Effector memory CD4-positive, alpha-beta T cell (primary cell): ENCODE measurements at regions not wholly inside any gene's neighbourhood (a gene's known extent, or its start where the extent isn't known, plus 50 kb on each side); places are given as distances from the start of the nearest gene placed in this dataset.

Experiments used
- DNase-seq, 3 donors: peaks; one replicate each; pipeline ENCODE4 v3.0.0-alpha.2; 2020
- H3K27ac ChIP-seq: 2 replicates; pipeline ENCODE4 v1.7.0; 2013; ENCODE audit warnings: mild to moderate bottlenecking, low read length, moderate library complexity; ENCODE audit not compliant: insufficient read depth, poor library complexity, severe bottlenecking
- H3K27me3 ChIP-seq: replicated peaks from 2 replicates; pipeline ENCODE4 v1.7.0; 2013; ENCODE audit warnings: mild to moderate bottlenecking, low read length; ENCODE audit not compliant: insufficient read depth, control insufficient read depth, poor library complexity, severe bottlenecking
- H3K36me3 ChIP-seq: 2 replicates; pipeline ENCODE4 v1.7.0; 2013; ENCODE audit warnings: mild to moderate bottlenecking, low read length, moderate library complexity; ENCODE audit not compliant: control insufficient read depth, insufficient read depth
- H3K4me1 ChIP-seq: 2 replicates; pipeline ENCODE4 v1.7.0; 2013; ENCODE audit warnings: low read length, mild to moderate bottlenecking; ENCODE audit not compliant: control insufficient read depth, insufficient read depth, poor library complexity, severe bottlenecking
- H3K4me3 ChIP-seq: 2 replicates; pipeline ENCODE4 v1.7.0; 2013; ENCODE audit warnings: low read length, low read depth, mild to moderate bottlenecking; ENCODE audit not compliant: insufficient read depth, poor library complexity, severe bottlenecking
- H3K9me3 ChIP-seq: 2 replicates; pipeline ENCODE4 v1.7.0; 2013; ENCODE audit warnings: mild to moderate bottlenecking, low read length, moderate library complexity; ENCODE audit not compliant: control insufficient read depth

- Histone ChIP-seq H3K4me1 (no peaks in the 10 kb centered on the region), H3K27ac (no peak overlapping the region), H3K9me3 (no peaks in the 10 kb centered on the region), H3K27me3 (no peaks in the 10 kb centered on the region), H3K4me3 (no peak overlapping the region), H3K36me3 (no peaks in the 10 kb centered on the region)
- DNase-seq, result no peak
Observed at GRCh38 chr1:219527994-219528393, 84.9 kb downstream of the ZC3H11B start.

DNA sequence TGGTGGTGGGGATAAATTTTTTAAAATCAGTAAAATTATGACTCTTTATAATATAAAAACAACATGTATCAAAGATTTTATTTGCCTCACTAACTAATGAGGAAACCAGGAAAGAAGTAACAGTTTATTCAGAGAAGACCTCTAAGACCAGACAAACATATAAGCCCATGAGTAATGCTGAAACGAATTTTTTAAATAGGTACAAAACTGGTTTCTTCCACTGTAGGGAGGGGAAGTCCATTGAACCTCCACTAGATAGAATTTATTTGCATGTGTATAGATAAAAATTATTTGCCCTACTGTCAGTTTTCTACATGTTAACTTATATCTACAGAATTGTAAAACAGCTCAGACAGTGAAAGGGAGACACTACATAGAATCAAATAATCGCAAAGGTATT, 86.8 kb downstream of the ZC3H11B start:
- Histone ChIP-seq H3K27me3 (no peaks in the 10 kb centered on the region), H3K36me3 (no peaks in the 10 kb centered on the region), H3K4me1 (no peaks in the 10 kb centered on the region), H3K4me3 (no peak overlapping the region), H3K9me3 (no peaks in the 10 kb centered on the region), H3K27ac (no peak overlapping the region)
- DNase-seq, result no peak

- Histone ChIP-seq H3K27me3 (no peaks in the 10 kb centered on the region), H3K9me3 (no peaks in the 10 kb centered on the region), H3K4me3 (no peak overlapping the region), H3K27ac (no peak overlapping the region), H3K4me1 (no peaks in the 10 kb centered on the region), H3K36me3 (no peaks in the 10 kb centered on the region)
- no peak for DNase-seq
Observed at GRCh38 chr1:219523411-219523810, 89.5 kb downstream of the ZC3H11B start.

DNA sequence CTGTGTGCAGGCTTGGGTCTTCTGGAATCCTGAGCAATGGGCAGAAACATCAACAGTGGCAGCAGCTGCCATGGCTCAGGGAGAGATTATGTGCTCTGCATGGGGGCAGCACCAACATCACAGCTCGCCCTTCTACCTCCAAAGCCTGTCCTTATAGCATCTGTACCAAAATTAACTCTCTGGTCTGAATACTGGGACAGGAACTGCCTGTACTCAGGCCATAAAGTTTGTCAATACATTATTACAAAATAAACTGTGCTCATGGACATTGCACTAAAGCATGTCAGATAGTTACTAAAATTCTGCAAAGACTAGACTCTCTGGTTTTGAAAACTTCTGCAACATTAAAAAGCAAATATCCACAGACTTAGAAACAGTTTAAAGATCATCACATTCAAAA, 91.6 kb downstream of the ZC3H11B start:
- H3K4me3 ChIP-seq, result no peak overlapping the region
- H3K36me3 ChIP-seq, result no peaks in the 10 kb centered on the region
- no peaks in the 10 kb centered on the region for H3K4me1 ChIP-seq
- no peak overlapping the region for H3K27ac ChIP-seq
- H3K9me3 ChIP-seq, result no peaks in the 10 kb centered on the region
- no peaks in the 10 kb centered on the region for H3K27me3 ChIP-seq
- DNase-seq, result no peak

- Histone ChIP-seq H3K9me3 (no peaks in the 10 kb centered on the region), H3K4me3 (no peak overlapping the region)
Observed at GRCh38 chr1:219520241-219520640, 92.7 kb downstream of the ZC3H11B start.

GRCh38 chr1:219518907-219519248, 94.0 kb downstream of the ZC3H11B start:
- Histone ChIP-seq H3K36me3 (no peaks in the 10 kb centered on the region), H3K9me3 (no peaks in the 10 kb centered on the region), H3K4me3 (no peak overlapping the region), H3K4me1 (no peaks in the 10 kb centered on the region), H3K27ac (no peak overlapping the region), H3K27me3 (no peaks in the 10 kb centered on the region)
- no peak for DNase-seq

More at GRCh38 chr1:219520241-219520640, 92.7 kb downstream of the ZC3H11B start:
- H3K4me1 ChIP-seq, result no peaks in the 10 kb centered on the region
- no peaks in the 10 kb centered on the region for H3K36me3 ChIP-seq
- no peaks in the 10 kb centered on the region for H3K27me3 ChIP-seq
- no peak overlapping the region for H3K27ac ChIP-seq
- no peak for DNase-seq

- no peak for DNase-seq
- H3K9me3 ChIP-seq, result no peaks in the 10 kb centered on the region
- no peaks in the 10 kb centered on the region for H3K4me1 ChIP-seq
- no peaks in the 10 kb centered on the region for H3K27me3 ChIP-seq
- H3K4me3 ChIP-seq, result no peak overlapping the region
- no peaks in the 10 kb centered on the region for H3K36me3 ChIP-seq
- no peak overlapping the region for H3K27ac ChIP-seq
Observed at GRCh38 chr1:219518168-219518906, 94.6 kb downstream of the ZC3H11B start.

- Histone ChIP-seq H3K4me3 (no peak overlapping the region), H3K4me1 (no peaks in the 10 kb centered on the region), H3K27me3 (no peaks in the 10 kb centered on the region), H3K27ac (no peak overlapping the region), H3K36me3 (no peaks in the 10 kb centered on the region), H3K9me3 (no peaks in the 10 kb centered on the region)
- no peak for DNase-seq
Observed at GRCh38 chr1:219517031-219517430, 95.9 kb downstream of the ZC3H11B start.

GRCh38 chr1:219514728-219515127, 98.2 kb downstream of the ZC3H11B start:
- no peaks in the 10 kb centered on the region for H3K9me3 ChIP-seq
- no peaks in the 10 kb centered on the region for H3K4me1 ChIP-seq
- H3K36me3 ChIP-seq, result no peaks in the 10 kb centered on the region
- H3K27ac ChIP-seq, result no peak overlapping the region
- no peak for DNase-seq
- H3K4me3 ChIP-seq, result no peak overlapping the region
- H3K27me3 ChIP-seq, result no peaks in the 10 kb centered on the region

- Histone ChIP-seq H3K27ac (no peak overlapping the region), H3K4me3 (no peak overlapping the region), H3K36me3 (no peaks in the 10 kb centered on the region), H3K27me3 (no peaks in the 10 kb centered on the region), H3K9me3 (no peaks in the 10 kb centered on the region), H3K4me1 (no peaks in the 10 kb centered on the region)
- no peak for DNase-seq
Observed at GRCh38 chr1:219507437-219507836, 105.5 kb downstream of the ZC3H11B start.
